HEK293 (cell line): ENCODE measurements at regions not wholly inside any gene's neighbourhood (a gene's known extent, or its start where the extent isn't known, plus 50 kb on each side); places are given as distances from the start of the nearest gene placed in this dataset.

ENCODE experiments used
- CTCF ChIA-PET: fragments of 350-600 bp; formaldehyde crosslinking; extraction: SDS; loops from one replicate; lab custom pipeline; 2021; ENCODE audit warnings: antibody characterized with exemption; lab: Yijun Ruan, JAX
- POLR2A ChIA-PET: fragments of 300-600 bp; formaldehyde crosslinking; extraction: SDS; loops from one replicate; lab custom pipeline; 2020; ENCODE audit warnings: antibody characterized with exemption, inconsistent platforms; lab: Yijun Ruan, JAX
- H3K27ac ChIP-seq: fragments of 200-500 bp; sonication (Bioruptor generic); 2 replicates; pipeline ENCODE4 v1.5.1; 2014; ENCODE audit warnings: low read depth, low read length, control low read depth, inconsistent platforms; ENCODE audit errors: extremely low read depth
- H3K36me3 ChIP-seq, 2 experiments: fragments of 200-500 bp in 1 of 2; sonication (Bioruptor generic) in 1 of 2; 1 replicate in 1 of 2; 2 replicates in 1 of 2; pipeline ENCODE4 v1.5.1; 2014 to 2017; ENCODE audit warnings: inconsistent platforms in 2 of 2, low read length in 2 of 2; ENCODE audit not compliant: control insufficient read depth in 2 of 2, insufficient read depth in 1 of 2
- H3K4me1 ChIP-seq: fragments of 200-500 bp; sonication (Bioruptor generic); 2 replicates; pipeline ENCODE4 v1.5.1; 2014; ENCODE audit warnings: mild to moderate bottlenecking, low read length, inconsistent platforms; ENCODE audit not compliant: control insufficient read depth, insufficient read depth
- H3K4me3 ChIP-seq: 2 replicates; pipeline ENCODE4 v1.5.1; 2011; ENCODE audit warnings: low read depth, mild to moderate bottlenecking, control low read depth, low read length, moderate library complexity
- H3K9me3 ChIP-seq: fragments of 200-500 bp; sonication (Bioruptor generic); 2 replicates; pipeline ENCODE4 v1.5.1; 2014; ENCODE audit warnings: low read depth, low read length, inconsistent platforms; ENCODE audit not compliant: control insufficient read depth, insufficient read depth
- BCL11B ChIP-seq: fragments of 450-650 bp; formaldehyde crosslinking; IDR thresholded peaks from 2 replicates; pipeline ENCODE4 v1.5.1; 2016; ENCODE audit warnings: low read depth, missing biosample characterization, missing genetic modification characterization
- GLIS2 ChIP-seq: fragments of 450-650 bp; formaldehyde crosslinking; IDR thresholded peaks from 2 replicates; pipeline ENCODE4 v1.5.1; 2016; ENCODE audit warnings: missing biosample characterization, missing genetic modification characterization
- HOXD13 ChIP-seq: sonication (generic); formaldehyde crosslinking; IDR thresholded peaks from 2 replicates; pipeline ENCODE4 v1.8.0; 2022; ENCODE audit warnings: missing genetic modification reagents, borderline replicate concordance
- KLF16 ChIP-seq: fragments of 450-650 bp; formaldehyde crosslinking; IDR thresholded peaks from 2 replicates; pipeline ENCODE4 v1.5.1; 2017; ENCODE audit warnings: missing biosample characterization, missing genetic modification characterization
- KLF8 ChIP-seq: fragments of 450-650 bp; formaldehyde crosslinking; IDR thresholded peaks from 2 replicates; pipeline ENCODE4 v1.5.1; 2016; ENCODE audit warnings: missing biosample characterization, missing genetic modification characterization
- ZBTB6 ChIP-seq: fragments of 450-650 bp; formaldehyde crosslinking; IDR thresholded peaks from 2 replicates; pipeline ENCODE4 v1.5.1; 2017; ENCODE audit warnings: missing biosample characterization, missing genetic modification characterization
- ZNF157 ChIP-seq: fragments of 450-650 bp; formaldehyde crosslinking; IDR thresholded peaks from 2 replicates; pipeline ENCODE4 v1.5.1; 2016; ENCODE audit warnings: missing biosample characterization, missing genetic modification characterization
- ZNF169 ChIP-seq: fragments of 450-650 bp; formaldehyde crosslinking; IDR thresholded peaks from 2 replicates; pipeline ENCODE4 v1.5.1; 2016; ENCODE audit warnings: missing biosample characterization, missing genetic modification characterization
- ZNF214 ChIP-seq: fragments of 450-650 bp; formaldehyde crosslinking; IDR thresholded peaks from 2 replicates; pipeline ENCODE4 v1.5.1; 2017; ENCODE audit warnings: missing biosample characterization, mild to moderate bottlenecking, missing genetic modification characterization, borderline replicate concordance
- ZNF223 ChIP-seq: fragments of 450-650 bp; formaldehyde crosslinking; IDR thresholded peaks from 2 replicates; pipeline ENCODE4 v1.5.1; 2016; ENCODE audit warnings: missing biosample characterization, missing genetic modification characterization
- ZNF24 ChIP-seq: fragments of 450-650 bp; formaldehyde crosslinking; IDR thresholded peaks from 2 replicates; pipeline ENCODE4 v1.5.1; 2016; ENCODE audit warnings: missing biosample characterization, missing genetic modification characterization
- ZNF274 ChIP-seq, 2 experiments: fragments of 200-500 bp in 1 of 2; fragments of 450-650 bp in 1 of 2; sonication (Bioruptor generic) in 1 of 2; formaldehyde crosslinking in 1 of 2; IDR thresholded peaks; 2 replicates each; pipeline versions ENCODE4 v1.5.1 to v1.6.1; 2014 to 2016; ENCODE audit warnings: borderline replicate concordance in 1 of 2, inconsistent platforms in 1 of 2, low read length in 1 of 2, missing biosample characterization in 1 of 2, missing genetic modification characterization in 1 of 2
- ZNF292 ChIP-seq: fragments of 450-650 bp; formaldehyde crosslinking; IDR thresholded peaks from 2 replicates; pipeline ENCODE4 v1.5.1; 2016; ENCODE audit warnings: low read depth, missing biosample characterization, missing genetic modification characterization, borderline replicate concordance
- ZNF341 ChIP-seq: fragments of 450-650 bp; formaldehyde crosslinking; IDR thresholded peaks from 2 replicates; pipeline ENCODE4; 2016; ENCODE audit warnings: low read depth, missing biosample characterization, missing genetic modification characterization
- ZNF354C ChIP-seq: fragments of 450-650 bp; formaldehyde crosslinking; IDR thresholded peaks from 2 replicates; pipeline ENCODE4 v1.5.1; 2016; ENCODE audit warnings: missing biosample characterization, missing genetic modification characterization, low read depth, borderline replicate concordance
- ZNF426 ChIP-seq: fragments of 450-650 bp; formaldehyde crosslinking; IDR thresholded peaks from 2 replicates; pipeline ENCODE4 v1.5.1; 2017; ENCODE audit warnings: missing biosample characterization, missing genetic modification characterization, mild to moderate bottlenecking, inconsistent platforms, moderate library complexity
- ZNF433 ChIP-seq: fragments of 450-650 bp; formaldehyde crosslinking; IDR thresholded peaks from 2 replicates; pipeline ENCODE4 v1.5.1; 2016; ENCODE audit warnings: missing biosample characterization, missing genetic modification characterization, low read depth
- ZNF513 ChIP-seq: fragments of 450-650 bp; IDR thresholded peaks from 2 replicates; pipeline ENCODE4 v1.5.1; 2018; ENCODE audit warnings: missing biosample characterization, missing genetic modification characterization
- ZNF529 ChIP-seq: fragments of 450-650 bp; formaldehyde crosslinking; IDR thresholded peaks from 2 replicates; pipeline ENCODE4 v1.5.1; 2017; ENCODE audit warnings: missing genetic modification characterization, missing biosample characterization; ENCODE audit not compliant: insufficient replicate concordance
- ZNF580 ChIP-seq: fragments of 450-650 bp; formaldehyde crosslinking; IDR thresholded peaks from 2 replicates; pipeline ENCODE4 v1.5.1; 2016; ENCODE audit warnings: missing biosample characterization, missing genetic modification characterization
- ZNF596 ChIP-seq: fragments of 450-650 bp; IDR thresholded peaks from 2 replicates; pipeline ENCODE4 v1.5.0; 2018; ENCODE audit warnings: missing biosample characterization, mild to moderate bottlenecking, missing genetic modification characterization, moderate library complexity
- ZNF610 ChIP-seq: fragments of 450-650 bp; formaldehyde crosslinking; IDR thresholded peaks from 2 replicates; pipeline ENCODE4 v1.5.1; 2016; ENCODE audit warnings: missing biosample characterization, missing genetic modification characterization, borderline replicate concordance
- ZNF639 ChIP-seq: fragments of 450-650 bp; formaldehyde crosslinking; IDR thresholded peaks from 2 replicates; pipeline ENCODE4 v1.5.1; 2016; ENCODE audit warnings: missing biosample characterization, missing genetic modification characterization
- ZNF776 ChIP-seq: fragments of 450-650 bp; formaldehyde crosslinking; IDR thresholded peaks from 2 replicates; pipeline ENCODE4 v1.5.0; 2017; ENCODE audit warnings: missing biosample characterization, missing genetic modification characterization, borderline replicate concordance
- TF ChIP-seq, protein P1 (sequence below): sonication (generic); formaldehyde crosslinking; IDR thresholded peaks from 2 replicates; pipeline ENCODE4 v1.8.1; 2022; ENCODE audit warnings: mild to moderate bottlenecking, moderate library complexity, missing genetic modification reagents
- TF ChIP-seq, protein P2 (sequence below): fragments of 450-650 bp; formaldehyde crosslinking; IDR thresholded peaks from 2 replicates; pipeline ENCODE4 v1.5.1; 2017; ENCODE audit warnings: missing biosample characterization, missing genetic modification characterization

- TF ChIP-seq ZNF292 (tag by site-specific recombination) = no peak
- TF ChIP-seq, all 188 proteins: peak for 0
- Histone ChIP-seq H3K36me3 (no peaks in the 10 kb centered on the region), H3K4me1 (no peaks in the 10 kb centered on the region), H3K9me3 (no peaks in the 10 kb centered on the region), H3K27ac (no peak overlapping the region), H3K4me3 (no peak overlapping the region)
- ChIA-PET CTCF (no interaction called here), POLR2A (no interaction called here)
Observed at GRCh38 chr11:23704183-23704582, 792.7 kb upstream of the LUZP2 start.

DNA sequence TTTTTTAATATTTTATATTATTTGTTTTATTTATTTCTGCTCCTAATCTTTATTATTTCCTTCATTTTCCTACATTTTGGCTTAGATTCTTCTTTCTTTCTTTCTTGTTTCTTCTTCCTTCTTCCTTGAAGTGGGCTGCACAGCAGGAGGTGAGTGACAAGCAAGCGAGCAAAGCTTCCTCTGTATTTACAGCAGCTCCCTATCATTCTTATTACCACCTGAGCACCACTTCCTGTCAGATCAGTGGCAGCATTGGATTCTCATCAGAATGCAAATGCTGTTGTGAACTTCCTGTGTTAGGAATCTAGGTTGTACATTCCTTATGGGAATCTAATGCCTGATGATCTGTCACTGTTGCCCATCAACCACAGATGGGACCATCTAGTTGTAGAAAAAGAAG lies 784.9 kb upstream of the LUZP2 start:
- H3K9me3 ChIP-seq = no peaks in the 10 kb centered on the region
- no peak for TF ChIP-seq ZNF580
- TF ChIP-seq ZNF341 = no peak
- TF ChIP-seq, protein P1, sequence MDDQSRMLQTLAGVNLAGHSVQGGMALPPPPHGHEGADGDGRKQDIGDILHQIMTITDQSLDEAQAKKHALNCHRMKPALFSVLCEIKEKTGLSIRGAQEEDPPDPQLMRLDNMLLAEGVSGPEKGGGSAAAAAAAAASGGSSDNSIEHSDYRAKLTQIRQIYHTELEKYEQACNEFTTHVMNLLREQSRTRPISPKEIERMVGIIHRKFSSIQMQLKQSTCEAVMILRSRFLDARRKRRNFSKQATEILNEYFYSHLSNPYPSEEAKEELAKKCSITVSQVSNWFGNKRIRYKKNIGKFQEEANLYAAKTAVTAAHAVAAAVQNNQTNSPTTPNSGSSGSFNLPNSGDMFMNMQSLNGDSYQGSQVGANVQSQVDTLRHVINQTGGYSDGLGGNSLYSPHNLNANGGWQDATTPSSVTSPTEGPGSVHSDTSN (CRISPR knock-in tag) = no peak
- no peak for TF ChIP-seq ZNF169 (tag by site-specific recombination)
- no peak for TF ChIP-seq ZNF596 (tag by site-specific recombination)
- no peak for TF ChIP-seq KLF16 (tag by site-specific recombination)
- TF ChIP-seq ZNF610 = no peak
- no peak for TF ChIP-seq ZNF354C (tag by site-specific recombination)
- TF ChIP-seq ZNF223 (tag by site-specific recombination) = no peak
- TF ChIP-seq, all 188 proteins: peak for 0
- CTCF ChIA-PET = no interaction called here
- Histone ChIP-seq H3K36me3 (no peaks in the 10 kb centered on the region), H3K4me3 (no peak overlapping the region), H3K4me1 (no peaks in the 10 kb centered on the region), H3K27ac (no peak overlapping the region)
- POLR2A ChIA-PET = no interaction called here

GRCh38 chr11:23719016-23719415 lies 777.8 kb upstream of the LUZP2 start:
- H3K9me3 ChIP-seq = no peaks in the 10 kb centered on the region
- CTCF ChIA-PET = no interaction called here
- H3K4me3 ChIP-seq = no peak overlapping the region
- no peaks in the 10 kb centered on the region for H3K4me1 ChIP-seq
- H3K36me3 ChIP-seq = no peaks in the 10 kb centered on the region
- H3K27ac ChIP-seq = no peak overlapping the region
- no peak for TF ChIP-seq GLIS2 (tag by site-specific recombination)
- TF ChIP-seq, protein P2, sequence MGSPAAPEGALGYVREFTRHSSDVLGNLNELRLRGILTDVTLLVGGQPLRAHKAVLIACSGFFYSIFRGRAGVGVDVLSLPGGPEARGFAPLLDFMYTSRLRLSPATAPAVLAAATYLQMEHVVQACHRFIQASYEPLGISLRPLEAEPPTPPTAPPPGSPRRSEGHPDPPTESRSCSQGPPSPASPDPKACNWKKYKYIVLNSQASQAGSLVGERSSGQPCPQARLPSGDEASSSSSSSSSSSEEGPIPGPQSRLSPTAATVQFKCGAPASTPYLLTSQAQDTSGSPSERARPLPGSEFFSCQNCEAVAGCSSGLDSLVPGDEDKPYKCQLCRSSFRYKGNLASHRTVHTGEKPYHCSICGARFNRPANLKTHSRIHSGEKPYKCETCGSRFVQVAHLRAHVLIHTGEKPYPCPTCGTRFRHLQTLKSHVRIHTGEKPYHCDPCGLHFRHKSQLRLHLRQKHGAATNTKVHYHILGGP = no peak
- TF ChIP-seq ZNF157 (tag by site-specific recombination) = no peak
- no peak for TF ChIP-seq ZBTB6 (tag by site-specific recombination)
- TF ChIP-seq ZNF214 (tag by site-specific recombination) = no peak
- TF ChIP-seq ZNF513 (tag by site-specific recombination) = no peak
- no peak for TF ChIP-seq ZNF776 (tag by site-specific recombination)
- TF ChIP-seq ZNF24 = no peak
- no peak for TF ChIP-seq ZNF274 (IDR thresholded peaks at IDR 0.05; ENCODE audit: low read length)
- TF ChIP-seq ZNF274 (tag by site-specific recombination; IDR thresholded peaks at IDR 0.05; ENCODE audit: borderline replicate concordance) = no peak
- TF ChIP-seq HOXD13 = no peak
- TF ChIP-seq ZNF529 (tag by site-specific recombination) = no peak
- TF ChIP-seq ZNF433 = no peak
- no peak for TF ChIP-seq BCL11B (tag by site-specific recombination)
- no peak for TF ChIP-seq ZNF639 (tag by site-specific recombination)
- no peak for TF ChIP-seq KLF8 (tag by site-specific recombination)
- TF ChIP-seq ZNF426 (tag by site-specific recombination) = no peak
- POLR2A ChIA-PET = no interaction called here
